ENCODE measurements at regions not wholly inside any gene's neighbourhood (a gene's known extent, or its start where the extent isn't known, plus 50 kb on each side); places are given as distances from the start of the nearest gene placed in this dataset.

DNA sequence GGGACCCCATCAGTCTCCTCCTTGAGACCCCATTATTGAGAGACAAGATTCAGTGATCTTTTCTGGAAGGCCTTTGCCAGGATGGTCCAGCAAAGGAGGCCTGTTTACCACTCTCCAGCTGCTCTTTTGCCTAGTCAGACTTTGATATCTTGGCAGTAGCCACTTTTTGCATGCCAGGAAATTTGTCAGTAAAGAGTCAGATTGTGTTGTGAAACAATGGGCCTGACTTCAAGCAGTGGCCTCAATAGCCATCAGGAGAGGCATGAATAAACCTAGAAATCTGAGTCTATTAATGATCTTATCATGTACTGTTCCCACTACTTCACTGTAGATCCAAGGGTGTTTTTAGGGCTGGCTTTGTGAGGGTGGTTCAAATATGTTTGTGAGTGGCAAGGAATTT, 479.4 kb downstream of the JRKL start:
- TF ChIP-seq, protein P1, sequence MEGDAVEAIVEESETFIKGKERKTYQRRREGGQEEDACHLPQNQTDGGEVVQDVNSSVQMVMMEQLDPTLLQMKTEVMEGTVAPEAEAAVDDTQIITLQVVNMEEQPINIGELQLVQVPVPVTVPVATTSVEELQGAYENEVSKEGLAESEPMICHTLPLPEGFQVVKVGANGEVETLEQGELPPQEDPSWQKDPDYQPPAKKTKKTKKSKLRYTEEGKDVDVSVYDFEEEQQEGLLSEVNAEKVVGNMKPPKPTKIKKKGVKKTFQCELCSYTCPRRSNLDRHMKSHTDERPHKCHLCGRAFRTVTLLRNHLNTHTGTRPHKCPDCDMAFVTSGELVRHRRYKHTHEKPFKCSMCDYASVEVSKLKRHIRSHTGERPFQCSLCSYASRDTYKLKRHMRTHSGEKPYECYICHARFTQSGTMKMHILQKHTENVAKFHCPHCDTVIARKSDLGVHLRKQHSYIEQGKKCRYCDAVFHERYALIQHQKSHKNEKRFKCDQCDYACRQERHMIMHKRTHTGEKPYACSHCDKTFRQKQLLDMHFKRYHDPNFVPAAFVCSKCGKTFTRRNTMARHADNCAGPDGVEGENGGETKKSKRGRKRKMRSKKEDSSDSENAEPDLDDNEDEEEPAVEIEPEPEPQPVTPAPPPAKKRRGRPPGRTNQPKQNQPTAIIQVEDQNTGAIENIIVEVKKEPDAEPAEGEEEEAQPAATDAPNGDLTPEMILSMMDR (IDR thresholded peaks at IDR 0.05) = no peak
- no peak for TF ChIP-seq POLR2AphosphoS5 (IDR thresholded peaks at IDR 0.05)

Data from sigmoid colon (tissue), 4 donors.